ENCODE measurements at regions not wholly inside any gene's neighbourhood (a gene's known extent, or its start where the extent isn't known, plus 50 kb on each side); places are given as distances from the start of the nearest gene placed in this dataset.

DNA sequence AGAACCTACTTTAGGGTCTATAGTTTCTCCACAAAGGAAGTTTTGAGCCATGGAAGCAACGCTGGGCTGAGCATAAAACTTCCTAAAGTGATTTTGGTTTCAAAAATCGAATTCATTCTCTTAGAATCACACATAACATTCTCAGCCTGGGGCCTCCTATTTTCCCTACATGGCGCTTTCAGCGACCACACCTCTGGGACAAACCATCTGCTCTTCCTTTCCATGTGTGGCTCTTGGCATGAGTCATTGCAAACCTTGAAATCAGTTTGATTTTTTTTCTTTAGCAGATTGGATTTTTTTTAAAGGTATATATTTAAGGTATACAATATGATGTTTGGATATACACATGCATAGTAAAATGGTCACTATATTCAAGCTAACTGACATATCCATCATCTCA lies 72.5 kb upstream of the APCDD1 start:
- DNase-seq (ENCODE audit: low read depth), result no peak
- TF ChIP-seq, protein P1, sequence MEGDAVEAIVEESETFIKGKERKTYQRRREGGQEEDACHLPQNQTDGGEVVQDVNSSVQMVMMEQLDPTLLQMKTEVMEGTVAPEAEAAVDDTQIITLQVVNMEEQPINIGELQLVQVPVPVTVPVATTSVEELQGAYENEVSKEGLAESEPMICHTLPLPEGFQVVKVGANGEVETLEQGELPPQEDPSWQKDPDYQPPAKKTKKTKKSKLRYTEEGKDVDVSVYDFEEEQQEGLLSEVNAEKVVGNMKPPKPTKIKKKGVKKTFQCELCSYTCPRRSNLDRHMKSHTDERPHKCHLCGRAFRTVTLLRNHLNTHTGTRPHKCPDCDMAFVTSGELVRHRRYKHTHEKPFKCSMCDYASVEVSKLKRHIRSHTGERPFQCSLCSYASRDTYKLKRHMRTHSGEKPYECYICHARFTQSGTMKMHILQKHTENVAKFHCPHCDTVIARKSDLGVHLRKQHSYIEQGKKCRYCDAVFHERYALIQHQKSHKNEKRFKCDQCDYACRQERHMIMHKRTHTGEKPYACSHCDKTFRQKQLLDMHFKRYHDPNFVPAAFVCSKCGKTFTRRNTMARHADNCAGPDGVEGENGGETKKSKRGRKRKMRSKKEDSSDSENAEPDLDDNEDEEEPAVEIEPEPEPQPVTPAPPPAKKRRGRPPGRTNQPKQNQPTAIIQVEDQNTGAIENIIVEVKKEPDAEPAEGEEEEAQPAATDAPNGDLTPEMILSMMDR (IDR thresholded peaks at IDR 0.05; ENCODE audit: insufficient read depth, low read depth, low read length), result no peak
- H3K4me3 ChIP-seq (ENCODE audit: low read depth, low read length), result no peak overlapping the region

DNA sequence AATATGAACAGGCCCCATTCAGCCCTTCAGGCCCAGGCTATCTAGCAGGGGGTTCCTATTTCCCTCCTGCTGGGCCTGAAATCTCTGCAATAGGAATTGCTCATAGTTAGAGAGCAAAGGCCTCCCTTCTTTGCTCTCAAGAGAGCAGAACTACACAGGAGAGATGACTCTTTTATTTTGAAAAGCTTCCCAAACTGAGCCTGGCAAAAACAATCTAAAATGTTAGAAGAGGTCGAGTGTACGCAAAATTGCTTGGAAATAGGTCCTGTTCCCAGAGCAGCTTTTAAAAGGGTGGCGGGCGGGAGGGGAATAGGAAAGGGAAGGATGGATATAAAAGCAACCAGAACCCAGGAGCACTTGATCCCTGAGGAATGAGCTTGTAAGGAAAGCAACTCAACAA lies 68.4 kb upstream of the APCDD1 start:
- H3K4me3 ChIP-seq (ENCODE audit: low read depth, low read length), result no peak overlapping the region
- DNase-seq (ENCODE audit: low read depth), result no peak
- TF ChIP-seq, protein P1 (IDR thresholded peaks at IDR 0.05; ENCODE audit: insufficient read depth, low read depth, low read length), result no peak

DNA sequence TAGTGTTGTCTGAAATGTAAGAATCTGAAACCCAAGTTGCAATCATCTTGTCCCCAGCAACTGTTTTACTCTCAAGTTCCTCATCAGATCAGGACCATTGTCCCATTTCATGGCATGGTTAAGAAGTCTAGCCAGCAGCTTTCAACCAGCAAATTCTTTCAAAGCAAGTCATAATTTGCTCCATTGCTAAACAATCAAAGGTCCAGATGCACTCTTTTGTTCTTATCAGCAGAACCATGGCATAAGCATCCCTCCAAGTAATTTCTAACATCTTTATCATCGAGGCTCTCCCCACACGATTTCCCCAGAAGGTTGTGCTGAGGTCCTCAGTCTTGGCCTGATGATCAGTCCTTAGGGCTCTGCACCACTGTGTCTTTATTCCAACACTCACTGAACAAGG lies 67.5 kb upstream of the APCDD1 start:
- no peak overlapping the region for H3K4me3 ChIP-seq (ENCODE audit: low read depth, low read length)
- TF ChIP-seq, protein P1 (IDR thresholded peaks at IDR 0.05; ENCODE audit: insufficient read depth, low read depth, low read length), result no peak
- DNase-seq (ENCODE audit: low read depth), result no peak

DNA sequence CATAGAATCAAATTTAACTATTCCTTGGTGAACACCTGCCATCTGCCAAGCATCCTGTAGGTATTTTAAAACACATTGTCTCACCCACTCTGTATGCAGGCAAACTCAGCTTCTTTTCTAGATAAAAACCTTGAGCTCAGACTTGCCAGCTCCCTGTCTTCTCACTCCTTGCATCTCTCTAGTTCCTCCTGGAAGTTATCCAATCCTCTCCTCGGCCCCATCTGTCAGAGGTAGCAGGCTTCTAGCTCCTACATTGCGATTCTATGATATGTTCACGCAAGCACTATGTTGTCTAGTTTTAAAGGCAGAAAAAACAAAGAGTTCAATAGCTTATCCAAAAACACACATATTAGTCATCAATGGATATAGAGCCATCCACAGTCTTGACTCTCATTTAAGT lies 67.0 kb upstream of the APCDD1 start:
- no peak overlapping the region for H3K4me3 ChIP-seq (ENCODE audit: low read depth, low read length)
- no peak for DNase-seq (ENCODE audit: low read depth)
- TF ChIP-seq, protein P1 (IDR thresholded peaks at IDR 0.05; ENCODE audit: insufficient read depth, low read depth, low read length), result no peak

DNA sequence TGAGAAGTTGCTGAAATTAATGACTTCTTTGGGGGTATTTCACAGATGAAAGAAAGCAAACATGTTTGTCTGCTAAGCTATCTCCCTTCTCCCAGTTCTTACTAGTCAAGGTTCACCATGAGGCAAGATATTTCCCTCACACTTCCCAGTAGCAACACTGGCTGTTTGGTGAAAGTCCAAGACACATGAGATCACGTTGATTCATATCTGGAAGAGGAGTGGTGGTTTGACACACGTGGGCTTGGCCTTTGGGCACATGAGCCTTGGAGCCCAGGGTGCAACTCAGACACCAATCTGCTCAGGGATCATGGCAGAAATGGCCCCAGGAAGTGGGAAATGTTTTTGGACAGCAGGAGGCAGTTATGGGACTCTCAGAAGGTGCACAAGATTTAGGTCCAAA lies 66.1 kb upstream of the APCDD1 start:
- TF ChIP-seq, protein P1 (IDR thresholded peaks at IDR 0.05; ENCODE audit: insufficient read depth, low read depth, low read length), result no peak
- H3K4me3 ChIP-seq (ENCODE audit: low read depth, low read length), result no peak overlapping the region
- no peak for DNase-seq (ENCODE audit: low read depth)

DNA sequence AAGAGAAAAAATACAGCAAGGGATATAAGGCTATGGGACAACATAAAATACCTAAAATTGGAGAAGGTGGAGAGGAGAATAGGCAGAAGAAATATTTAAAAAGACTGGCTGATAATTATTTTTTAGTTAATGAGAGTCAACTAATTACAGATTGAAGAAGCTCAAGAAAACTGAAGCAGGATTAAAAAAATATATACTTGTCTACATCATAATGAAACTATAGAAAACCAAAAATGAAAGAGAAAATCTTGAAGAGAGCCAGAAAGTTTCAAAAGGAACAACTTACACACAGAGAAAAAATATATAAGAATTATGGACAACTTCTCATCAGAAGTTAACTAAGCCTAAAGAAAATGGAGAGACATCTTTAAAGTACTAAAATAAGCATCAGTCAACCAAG lies 62.9 kb upstream of the APCDD1 start:
- TF ChIP-seq, protein P1 (IDR thresholded peaks at IDR 0.05; ENCODE audit: insufficient read depth, low read depth, low read length), result no peak
- H3K4me3 ChIP-seq (ENCODE audit: low read depth, low read length), result no peak overlapping the region
- DNase-seq (ENCODE audit: low read depth), result no peak

DNA sequence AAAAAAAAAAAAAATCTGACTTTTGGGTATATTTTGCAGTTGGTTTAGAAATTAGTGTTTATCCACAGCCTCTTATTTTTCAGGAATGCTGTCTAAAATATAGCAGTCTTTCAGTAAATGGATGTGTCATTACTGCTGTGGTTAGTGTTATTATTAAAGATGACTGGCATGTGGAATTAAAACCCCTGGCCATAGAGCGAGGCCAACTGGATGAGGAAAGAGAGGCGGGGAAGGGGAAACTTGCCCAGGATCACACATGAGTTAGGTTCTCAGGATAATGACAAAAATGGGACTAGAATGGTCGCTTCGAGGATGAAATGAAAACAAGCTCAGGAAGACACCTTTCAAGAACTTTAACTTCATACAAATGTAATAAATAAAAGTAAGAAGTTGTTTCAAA lies 57.4 kb upstream of the APCDD1 start:
- no peak for DNase-seq (ENCODE audit: low read depth)
- TF ChIP-seq, protein P1 (IDR thresholded peaks at IDR 0.05; ENCODE audit: insufficient read depth, low read depth, low read length), result no peak
- no peak overlapping the region for H3K4me3 ChIP-seq (ENCODE audit: low read depth, low read length)
